ENCODE measurements at regions not wholly inside any gene's neighbourhood (a gene's known extent, or its start where the extent isn't known, plus 50 kb on each side); places are given as distances from the start of the nearest gene placed in this dataset.

DNA sequence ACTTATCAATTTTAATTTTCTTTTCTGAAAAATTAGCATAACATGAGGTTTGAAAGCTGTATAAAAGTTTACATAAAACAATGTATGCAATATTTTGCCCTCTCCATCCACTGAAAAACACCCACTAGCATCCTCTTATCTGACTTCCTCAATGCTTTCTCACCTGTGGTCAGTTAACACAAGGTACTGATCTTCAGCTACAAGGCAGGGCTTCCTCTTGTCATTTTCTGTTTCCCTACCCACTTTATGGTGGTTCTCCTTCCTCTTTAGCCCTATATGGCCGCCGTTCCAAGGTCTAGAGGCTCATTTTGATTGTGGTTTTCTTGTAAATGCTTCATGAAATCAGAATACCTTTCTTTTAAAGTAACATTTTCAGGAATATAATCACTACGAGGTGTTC, 618.6 kb upstream of the CPEB2 start:
- no peaks in the 10 kb centered on the region for H3K27me3 ChIP-seq
- H3K9me3 ChIP-seq: peaks cover 0 to 6% (median 0%) of the 10 kb centered on the region in 4 donors
- no peaks in the 10 kb centered on the region for H3K36me3 ChIP-seq
- no peak overlapping the region for H3K4me3 ChIP-seq
- H3K4me1 ChIP-seq: peaks cover 0 to 3% (median 0%) of the 10 kb centered on the region in 4 donors
- no peak overlapping the region for H3K27ac ChIP-seq (replicated peaks in 1 of 4)
- intact Hi-C loops (cut with DNase I): no loop called here
- 76% methylated on average over 3 of the region's 3 CpGs for WGBS
- TF ChIP-seq, protein P1, sequence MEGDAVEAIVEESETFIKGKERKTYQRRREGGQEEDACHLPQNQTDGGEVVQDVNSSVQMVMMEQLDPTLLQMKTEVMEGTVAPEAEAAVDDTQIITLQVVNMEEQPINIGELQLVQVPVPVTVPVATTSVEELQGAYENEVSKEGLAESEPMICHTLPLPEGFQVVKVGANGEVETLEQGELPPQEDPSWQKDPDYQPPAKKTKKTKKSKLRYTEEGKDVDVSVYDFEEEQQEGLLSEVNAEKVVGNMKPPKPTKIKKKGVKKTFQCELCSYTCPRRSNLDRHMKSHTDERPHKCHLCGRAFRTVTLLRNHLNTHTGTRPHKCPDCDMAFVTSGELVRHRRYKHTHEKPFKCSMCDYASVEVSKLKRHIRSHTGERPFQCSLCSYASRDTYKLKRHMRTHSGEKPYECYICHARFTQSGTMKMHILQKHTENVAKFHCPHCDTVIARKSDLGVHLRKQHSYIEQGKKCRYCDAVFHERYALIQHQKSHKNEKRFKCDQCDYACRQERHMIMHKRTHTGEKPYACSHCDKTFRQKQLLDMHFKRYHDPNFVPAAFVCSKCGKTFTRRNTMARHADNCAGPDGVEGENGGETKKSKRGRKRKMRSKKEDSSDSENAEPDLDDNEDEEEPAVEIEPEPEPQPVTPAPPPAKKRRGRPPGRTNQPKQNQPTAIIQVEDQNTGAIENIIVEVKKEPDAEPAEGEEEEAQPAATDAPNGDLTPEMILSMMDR (IDR thresholded peaks at IDR 0.05): no peak
- TF ChIP-seq POLR2A (IDR thresholded peaks at IDR 0.05; ENCODE audit: low read depth) (no peak), EP300 (IDR thresholded peaks at IDR 0.05) (no peak)
- DNase-seq (ENCODE audit: extremely low spot score): no peak

DNA sequence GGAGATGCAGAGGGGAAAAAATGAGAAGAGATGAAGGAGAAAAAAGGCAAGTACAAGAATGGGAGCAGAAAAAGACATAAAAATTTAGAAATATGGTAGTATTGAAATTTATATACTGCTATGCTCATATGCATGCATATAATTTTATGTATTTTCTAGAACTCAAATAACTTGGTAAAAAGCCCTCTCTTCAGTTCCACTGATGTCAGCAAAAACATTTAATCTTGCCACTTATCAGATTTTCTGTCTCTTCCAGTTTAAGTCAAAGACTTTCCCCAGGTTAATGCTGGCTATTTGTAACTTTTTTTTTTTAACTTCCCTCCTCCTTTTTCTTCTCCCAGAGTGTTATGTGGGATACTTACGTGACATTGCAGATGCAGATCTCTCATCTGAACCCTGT, 617.5 kb upstream of the CPEB2 start:
- Histone ChIP-seq H3K9me3 (no peaks in the 10 kb centered on the region), H3K4me3 (no peak overlapping the region), H3K36me3 (no peaks in the 10 kb centered on the region), H3K27ac (replicated peaks in 1 of 4) (no peak overlapping the region), H3K27me3 (no peaks in the 10 kb centered on the region), H3K4me1 (peaks cover 0 to 3% (median 0%) of the 10 kb centered on the region in 4 donors)
- DNase-seq (ENCODE audit: extremely low spot score): no peak
- 87% methylated on average over 1 of the region's 1 CpG for WGBS
- TF ChIP-seq POLR2AphosphoS5 (IDR thresholded peaks at IDR 0.05): no peak
- TF ChIP-seq POLR2A (IDR thresholded peaks at IDR 0.05; ENCODE audit: low read depth): no peak
- TF ChIP-seq, protein P1 (IDR thresholded peaks at IDR 0.05): no peak
- no peak for TF ChIP-seq EP300 (IDR thresholded peaks at IDR 0.05)
- intact Hi-C loops (cut with DNase I): no loop called here

DNA sequence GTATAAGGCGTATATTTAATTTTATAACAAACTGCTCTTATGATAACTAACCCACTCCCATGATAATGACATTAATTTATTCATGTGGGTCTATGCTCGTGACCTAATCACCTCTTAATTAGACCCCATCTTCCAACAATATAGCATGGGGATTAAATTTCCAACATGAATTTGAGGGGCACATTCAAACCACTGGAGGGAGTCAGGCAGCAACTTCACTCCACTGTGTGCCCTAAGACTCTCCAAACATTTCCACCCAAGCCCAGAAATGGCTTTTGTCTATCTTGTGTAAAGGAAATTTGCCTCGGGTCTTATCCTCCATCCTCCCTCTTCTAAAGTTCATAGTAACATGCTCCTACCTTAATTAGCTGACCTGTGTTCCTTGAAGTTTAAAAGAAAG, 616.1 kb upstream of the CPEB2 start:
- TF ChIP-seq POLR2AphosphoS5 (IDR thresholded peaks at IDR 0.05) (no peak), EP300 (IDR thresholded peaks at IDR 0.05) (no peak), POLR2A (IDR thresholded peaks at IDR 0.05; ENCODE audit: low read depth) (no peak)
- TF ChIP-seq, protein P1 (IDR thresholded peaks at IDR 0.05): no peak
- no peak overlapping the region for H3K27ac ChIP-seq (replicated peaks in 1 of 4)
- peaks cover 0 to 3% (median 0%) of the 10 kb centered on the region in 4 donors for H3K4me1 ChIP-seq
- H3K27me3 ChIP-seq: no peaks in the 10 kb centered on the region
- no peaks in the 10 kb centered on the region for H3K9me3 ChIP-seq
- H3K36me3 ChIP-seq: no peaks in the 10 kb centered on the region
- intact Hi-C loops (cut with DNase I): no loop called here
- 68% methylated on average over 3 of the region's 3 CpGs for WGBS
- H3K4me3 ChIP-seq: no peak overlapping the region
- no peak for DNase-seq (ENCODE audit: extremely low spot score)

DNA sequence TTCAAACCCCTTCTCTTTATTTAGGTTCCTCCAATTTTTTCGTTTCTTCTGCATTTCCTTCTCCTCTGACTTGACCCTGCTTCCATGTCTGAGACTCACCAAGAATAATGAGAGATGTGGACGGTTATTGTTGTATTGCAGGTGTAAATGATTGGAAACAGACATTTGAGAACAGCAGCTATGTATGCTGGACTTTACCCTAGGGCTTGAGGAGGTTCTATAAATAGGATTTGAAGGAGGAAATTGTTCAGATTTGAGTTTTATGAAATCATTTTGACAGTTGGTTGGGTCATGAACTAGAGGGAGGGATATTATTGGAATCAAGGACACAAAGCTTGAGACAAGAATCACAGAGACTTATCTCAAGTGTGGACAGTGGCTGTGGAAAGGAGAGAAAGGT, 614.6 kb upstream of the CPEB2 start:
- WGBS: 19% methylated on average over 2 of the region's 2 CpGs
- no peak for TF ChIP-seq POLR2A (IDR thresholded peaks at IDR 0.05; ENCODE audit: low read depth)
- TF ChIP-seq, protein P1 (IDR thresholded peaks at IDR 0.05): no peak
- no peak for TF ChIP-seq POLR2AphosphoS5 (IDR thresholded peaks at IDR 0.05)
- no peak for TF ChIP-seq EP300 (IDR thresholded peaks at IDR 0.05)
- H3K36me3 ChIP-seq: no peaks in the 10 kb centered on the region
- no peak for DNase-seq (ENCODE audit: extremely low spot score)
- H3K4me3 ChIP-seq: no peak overlapping the region
- intact Hi-C loops (cut with DNase I): no loop called here
- no peaks in the 10 kb centered on the region for H3K9me3 ChIP-seq
- H3K4me1 ChIP-seq: peaks cover 0 to 3% (median 0%) of the 10 kb centered on the region in 4 donors
- no peaks in the 10 kb centered on the region for H3K27me3 ChIP-seq
- no peak overlapping the region for H3K27ac ChIP-seq (replicated peaks in 1 of 4)

DNA sequence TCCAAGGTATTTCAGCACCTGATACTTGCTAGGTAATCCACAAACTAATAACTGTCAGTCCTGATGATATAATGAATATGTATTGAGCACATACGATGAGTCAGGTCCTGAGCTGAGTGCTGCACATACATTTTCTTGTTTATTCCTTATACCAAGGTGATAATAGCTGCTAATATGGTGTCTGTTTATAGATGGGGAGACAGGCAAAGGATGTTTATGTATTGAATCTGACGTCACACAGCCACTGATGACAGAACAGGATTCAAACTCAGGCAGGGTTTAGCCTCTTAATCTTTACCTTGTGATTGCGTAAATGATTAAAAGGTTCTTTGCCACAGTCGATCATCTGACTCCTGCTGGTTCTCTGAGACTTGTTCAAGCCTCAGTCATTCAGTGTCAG, 609.9 kb upstream of the CPEB2 start:
- TF ChIP-seq EP300 (IDR thresholded peaks at IDR 0.05): no peak
- intact Hi-C loops (cut with DNase I): no loop called here

More for the DNA sequence above, 609.9 kb upstream of the CPEB2 start:
- no peaks in the 10 kb centered on the region for H3K36me3 ChIP-seq
- no peaks in the 10 kb centered on the region for H3K27me3 ChIP-seq
- no peaks in the 10 kb centered on the region for H3K9me3 ChIP-seq
- WGBS: 52% methylated on average over 4 of the region's 4 CpGs
- H3K27ac ChIP-seq (replicated peaks in 1 of 4): no peak overlapping the region
- no peak for DNase-seq (ENCODE audit: extremely low spot score)
- H3K4me3 ChIP-seq: no peak overlapping the region
- H3K4me1 ChIP-seq: peaks cover 0 to 3% (median 0%) of the 10 kb centered on the region in 4 donors

Measured in esophagus muscularis mucosa (tissue), 4 donors.